Right cardiac atrium (tissue), 5 donors: ENCODE measurements at regions not wholly inside any gene's neighbourhood (a gene's known extent, or its start where the extent isn't known, plus 50 kb on each side); places are given as distances from the start of the nearest gene placed in this dataset.
A peak's percentile ranks its signal among the peaks of the same experiment; 100 is the strongest.

Source experiments
- ATAC-seq, 2 donors: fragments of 200-7000 bp; cut with Tn5 transposase; one replicate each; pipeline versions ENCODE4 v1.8.0 to v1.9.1; 2020; ENCODE audit warnings: moderate library complexity in 2 of 2, mild to moderate bottlenecking in 1 of 2
- DNase-seq, 3 donors: peaks; one replicate each; pipeline ENCODE4 v3.0.0-alpha.2; 2020
- H3K27ac ChIP-seq: one replicate; pipeline ENCODE4 v1.5.1; 2013; ENCODE audit warnings: mild to moderate bottlenecking, low read length, control low read depth, moderate library complexity
- H3K27me3 ChIP-seq: one replicate; pipeline ENCODE4 v1.6.1; 2013; ENCODE audit not compliant: control insufficient read depth, insufficient read depth
- H3K4me1 ChIP-seq: one replicate; pipeline ENCODE4 v1.6.1; 2013; ENCODE audit warnings: low read length; ENCODE audit not compliant: control insufficient read depth, insufficient read depth
- H3K4me3 ChIP-seq: one replicate; pipeline ENCODE4 v1.5.1; 2013; ENCODE audit warnings: low read length, control low read depth
- H3K9me3 ChIP-seq: one replicate; pipeline ENCODE4 v1.6.1; 2013; ENCODE audit warnings: low read length; ENCODE audit not compliant: control insufficient read depth
- WGBS: extraction: QIAGEN DNeasy Blood & Tissue Kit; methylation state at CpG from one replicate; pipeline ENCODE4 v1.1.7; 2013; 5-methylcytosine and 5-hydroxymethylcytosine counted together
- intact Hi-C, 4 donors: fragments of 100-400 bp; cut with DNase I; formaldehyde crosslinking; loops; one replicate each; pipeline versions ENCODE4 v1.11.0 to v1.14.0; 2022 to 2023
- donor health status: healthy with polysubstance abuse.
- donor health status: DM: no; HTN: yes; CAD: no.
- donor health status: DM: no; HTN: no; CAD: no.
- donor health status: DM: no; HTN: yes; CAD: no; lungs with severe emphysema.
- donor health status: DM: yes; HTN: yes; CAD: no.

- no peaks in the 10 kb centered on the region for H3K9me3 ChIP-seq
- ATAC-seq = no peak
- H3K27ac ChIP-seq = no peak overlapping the region
- H3K4me3 ChIP-seq = no peak overlapping the region
- no peak for DNase-seq
- intact Hi-C loops = no loop called here
- peaks cover 7% of the 10 kb centered on the region for H3K4me1 ChIP-seq
- 80% methylated on average over 7 of the region's 7 CpGs for WGBS
- no peaks in the 10 kb centered on the region for H3K27me3 ChIP-seq
These were observed 543.6 kb upstream of the CITED2 start for GRCh38 chr6:139917951-139918630.

- Histone ChIP-seq H3K4me1 (peaks cover 4% of the 10 kb centered on the region), H3K9me3 (no peaks in the 10 kb centered on the region), H3K27me3 (no peaks in the 10 kb centered on the region), H3K27ac (no peak overlapping the region), H3K4me3 (no peak overlapping the region)
- intact Hi-C loops = no loop called here
- ATAC-seq (no peak), DNase-seq (no peak)
- 49% methylated on average over 2 of the region's 2 CpGs for whole genome bisulfite sequencing
These were observed 540.5 kb upstream of the CITED2 start for GRCh38 chr6:139914910-139915309.

GRCh38 chr6:139912735-139913400 is 538.4 kb upstream of the CITED2 start:
- WGBS = 91% methylated on average over 10 of the region's 10 CpGs

GRCh38 chr6:139909992-139910391 is 535.5 kb upstream of the CITED2 start:
- Histone ChIP-seq H3K27me3 (no peaks in the 10 kb centered on the region), H3K27ac (no peak overlapping the region), H3K9me3 (no peaks in the 10 kb centered on the region), H3K4me3 (no peak overlapping the region), H3K4me1 (no peaks in the 10 kb centered on the region)
- intact Hi-C loops = no loop called here
- ATAC-seq (no peak), DNase-seq (no peak)

More at GRCh38 chr6:139912735-139913400, 538.4 kb upstream of the CITED2 start:
- H3K4me1 ChIP-seq = no peaks in the 10 kb centered on the region
- intact Hi-C loops = no loop called here
- no peaks in the 10 kb centered on the region for H3K9me3 ChIP-seq
- no peak overlapping the region for H3K4me3 ChIP-seq
- DNase-seq = no peak
- no peaks in the 10 kb centered on the region for H3K27me3 ChIP-seq
- no peak for ATAC-seq
- no peak overlapping the region for H3K27ac ChIP-seq

GRCh38 chr6:139905404-139906052 is 531.1 kb upstream of the CITED2 start:
- ATAC-seq = peak in 1 of 2 donors; percentile 69
- no peaks in the 10 kb centered on the region for H3K9me3 ChIP-seq

DNA sequence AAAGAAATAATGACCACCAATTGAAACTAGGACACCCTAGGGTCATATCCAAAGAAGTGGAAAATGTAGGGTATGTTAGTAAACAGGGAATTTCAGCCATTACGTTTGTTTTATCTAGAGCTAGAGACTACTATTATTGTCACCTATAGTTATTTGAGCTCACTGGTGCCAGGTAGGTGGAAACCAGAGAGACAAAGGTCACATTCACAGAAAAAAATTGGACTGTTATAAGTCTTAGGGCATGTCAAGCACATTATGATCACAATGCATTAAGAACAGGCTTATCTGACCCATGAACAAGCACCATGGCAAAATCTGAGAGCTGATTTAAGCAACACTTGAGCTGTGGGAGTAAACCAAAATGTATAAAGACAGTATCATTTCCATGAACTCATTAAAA is 530.1 kb upstream of the CITED2 start:
- no peaks in the 10 kb centered on the region for H3K9me3 ChIP-seq
- ATAC-seq (no peak), DNase-seq (no peak)
- no peak overlapping the region for H3K4me3 ChIP-seq
- H3K4me1 ChIP-seq = no peaks in the 10 kb centered on the region
- 63% methylated on average over 1 of the region's 1 CpG for WGBS
- intact Hi-C loops = no loop called here
- no peaks in the 10 kb centered on the region for H3K27me3 ChIP-seq
- no peak overlapping the region for H3K27ac ChIP-seq

More at GRCh38 chr6:139905404-139906052, 531.1 kb upstream of the CITED2 start:
- H3K27ac ChIP-seq = no peak overlapping the region
- DNase-seq = no peak
- no peaks in the 10 kb centered on the region for H3K27me3 ChIP-seq
- no peak overlapping the region for H3K4me3 ChIP-seq
- WGBS = 32% methylated on average over 3 of the region's 3 CpGs
- H3K4me1 ChIP-seq = no peaks in the 10 kb centered on the region
- intact Hi-C loops = no loop called here

DNA sequence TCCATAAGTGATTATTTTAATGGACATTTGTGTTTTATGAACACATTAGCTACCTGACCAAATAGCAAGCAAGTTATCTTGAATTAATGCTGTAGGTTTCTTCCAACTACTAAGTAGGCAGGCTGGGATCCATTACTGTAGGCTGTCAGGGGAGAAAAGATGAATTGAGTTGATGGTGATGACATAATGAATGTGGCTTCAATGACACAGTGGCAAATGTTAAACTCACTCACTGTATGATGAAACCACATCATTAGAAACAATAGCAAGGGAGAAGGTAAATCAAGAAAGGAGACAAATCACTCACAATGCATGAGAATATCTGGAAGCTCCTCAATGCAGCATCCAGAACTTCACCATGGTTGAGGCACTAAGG is 529.7 kb upstream of the CITED2 start:
- H3K9me3 ChIP-seq = no peaks in the 10 kb centered on the region
- H3K4me1 ChIP-seq = no peaks in the 10 kb centered on the region
- DNase-seq (no peak), ATAC-seq (no peak)
- intact Hi-C loops = no loop called here
- H3K27ac ChIP-seq = no peak overlapping the region
- no peak overlapping the region for H3K4me3 ChIP-seq
- no peaks in the 10 kb centered on the region for H3K27me3 ChIP-seq

GRCh38 chr6:139903411-139904157 is 529.1 kb upstream of the CITED2 start:
- Histone ChIP-seq H3K27me3 (no peaks in the 10 kb centered on the region), H3K4me1 (no peaks in the 10 kb centered on the region), H3K27ac (no peak overlapping the region), H3K4me3 (no peak overlapping the region), H3K9me3 (no peaks in the 10 kb centered on the region)
- DNase-seq (no peak), ATAC-seq (no peak)
- intact Hi-C loops = no loop called here
- WGBS = 84% methylated on average over 2 of the region's 2 CpGs

- DNase-seq (no peak), ATAC-seq (no peak)
- no peak overlapping the region for H3K27ac ChIP-seq
- 97% methylated on average over 1 of the region's 1 CpG for WGBS
- no peaks in the 10 kb centered on the region for H3K9me3 ChIP-seq
- H3K27me3 ChIP-seq = no peaks in the 10 kb centered on the region
- no peak overlapping the region for H3K4me3 ChIP-seq
- intact Hi-C loops = no loop called here
- H3K4me1 ChIP-seq = no peaks in the 10 kb centered on the region
These were observed 520.9 kb upstream of the CITED2 start for GRCh38 chr6:139895205-139895793.

- no peaks in the 10 kb centered on the region for H3K9me3 ChIP-seq
- ATAC-seq = peak; percentile 57 to 80
- DNase-seq = peak; percentile 42 to 68 (median 67)
- no peak overlapping the region for H3K4me3 ChIP-seq
- no peaks in the 10 kb centered on the region for H3K4me1 ChIP-seq
- H3K27ac ChIP-seq = no peak overlapping the region
- 83% methylated on average over 8 of the region's 8 CpGs for WGBS
- H3K27me3 ChIP-seq = no peaks in the 10 kb centered on the region
- intact Hi-C loops = no loop called here
These were observed 519.8 kb upstream of the CITED2 start for GRCh38 chr6:139894271-139894670.

DNA sequence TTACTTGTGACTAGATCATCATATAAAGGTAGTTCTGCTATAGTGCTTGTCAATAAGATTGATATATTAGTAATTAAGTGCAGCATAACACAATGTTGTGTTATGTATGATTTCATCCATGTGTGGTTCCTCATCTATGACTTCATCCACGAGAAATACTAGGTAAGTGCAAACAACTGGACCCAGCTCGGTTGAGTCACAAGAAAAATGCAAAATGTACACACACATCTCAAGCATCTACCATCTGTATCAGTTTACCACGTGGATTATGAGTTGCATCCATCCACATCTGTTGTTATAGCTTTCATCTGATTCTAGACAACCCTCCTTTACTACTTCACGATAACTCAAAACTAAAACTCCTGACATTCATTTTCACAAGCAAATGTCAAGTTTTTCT is 517.0 kb upstream of the CITED2 start:
- ATAC-seq (no peak), DNase-seq (no peak)
- H3K27ac ChIP-seq = no peak overlapping the region
- 91% methylated on average over 4 of the region's 4 CpGs for WGBS
- no peak overlapping the region for H3K4me3 ChIP-seq
- H3K9me3 ChIP-seq = no peaks in the 10 kb centered on the region
- no peaks in the 10 kb centered on the region for H3K4me1 ChIP-seq
- H3K27me3 ChIP-seq = no peaks in the 10 kb centered on the region
- intact Hi-C loops = no loop called here
